Stomach (tissue), 4 donors: ENCODE measurements at regions not wholly inside any gene's neighbourhood (a gene's known extent, or its start where the extent isn't known, plus 50 kb on each side); places are given as distances from the start of the nearest gene placed in this dataset.

ENCODE experiments used
- CTCF ChIP-seq, 7 experiments: fragments of 450-650 bp in 4 of 7; fragments of 200-600 bp in 3 of 7; sonication (generic) in 3 of 7; IDR thresholded peaks; one replicate each; pipeline ENCODE4 v1.5.1; 2016 to 2019; ENCODE audit warnings: antibody characterized with exemption in 7 of 7, control low read depth in 2 of 7, mild to moderate bottlenecking in 1 of 7
- EP300 ChIP-seq: sonication (generic); formaldehyde crosslinking; IDR thresholded peaks from one replicate; pipeline ENCODE4 v1.6.1; 2017; ENCODE audit warnings: antibody characterized with exemption
- POLR2A ChIP-seq, 4 donors: fragments of 450-650 bp; IDR thresholded peaks; one replicate each; pipeline ENCODE4 v1.6.1; 2016; ENCODE audit warnings: antibody characterized with exemption in 4 of 4, control low read depth in 2 of 4, mild to moderate bottlenecking in 1 of 4, moderate library complexity in 1 of 4
- POLR2AphosphoS5 ChIP-seq, 3 donors: sonication (generic); formaldehyde crosslinking; IDR thresholded peaks; one replicate each; pipeline ENCODE4 v1.6.1; 2016; ENCODE audit warnings: antibody characterized with exemption in 3 of 3

GRCh38 chr5:6885581-6885980, 172.3 kb downstream of the TENT4A start:
- TF ChIP-seq CTCF (IDR thresholded peaks at IDR 0.05) (no peak), POLR2AphosphoS5 (IDR thresholded peaks at IDR 0.05) (no peak), POLR2A (IDR thresholded peaks at IDR 0.05) (no peak), EP300 (no peak)
